NOMO-1 (cell line): ENCODE measurements at regions not wholly inside any gene's neighbourhood (a gene's known extent, or its start where the extent isn't known, plus 50 kb on each side); places are given as distances from the start of the nearest gene placed in this dataset.

ENCODE experiments used
- DNase-seq, 2 experiments: peaks; one replicate each; lab custom pipeline; 2025; ENCODE audit not compliant: unreplicated experiment in 2 of 2; lab: John Stamatoyannopoulos, UW

GRCh38 chr2:57954020-57954419, 92.6 kb upstream of the VRK2 start:
- DNase-seq: no peak

- DNase-seq: no peak
These were observed 89.4 kb upstream of the VRK2 start for GRCh38 chr2:57957238-57957637.

GRCh38 chr2:57959390-57959789, 87.2 kb upstream of the VRK2 start:
- DNase-seq: no peak

GRCh38 chr2:57962861-57963260, 83.7 kb upstream of the VRK2 start:
- DNase-seq: no peak

GRCh38 chr2:57965219-57965618, 81.4 kb upstream of the VRK2 start:
- DNase-seq: no peak

- DNase-seq: no peak
These were observed 80.6 kb upstream of the VRK2 start for GRCh38 chr2:57965961-57966360.

GRCh38 chr2:57973621-57974186, 72.9 kb upstream of the VRK2 start:
- no peak for DNase-seq

- no peak for DNase-seq
These were observed 67.4 kb upstream of the VRK2 start for GRCh38 chr2:57979158-57979557.

GRCh38 chr2:57981083-57981768, 65.4 kb upstream of the VRK2 start:
- DNase-seq: no peak

- DNase-seq: no peak
These were observed 58.6 kb upstream of the VRK2 start for GRCh38 chr2:57987835-57988573.

- no peak for DNase-seq
These were observed 56.4 kb upstream of the VRK2 start for GRCh38 chr2:57990118-57990725.
